Peyer's patch (tissue), 4 donors: ENCODE measurements at regions not wholly inside any gene's neighbourhood (a gene's known extent, or its start where the extent isn't known, plus 50 kb on each side); places are given as distances from the start of the nearest gene placed in this dataset.

Experiments
- CTCF ChIP-seq, 6 experiments: fragments of 450-650 bp in 4 of 6; fragments of 200-600 bp in 2 of 6; sonication (generic) in 1 of 6; IDR thresholded peaks; one replicate each; pipeline ENCODE4 v1.5.1; 2017 to 2019; ENCODE audit warnings: antibody characterized with exemption in 6 of 6, mild to moderate bottlenecking in 3 of 6, moderate library complexity in 1 of 6
- POLR2A ChIP-seq, 2 donors: fragments of 450-650 bp; IDR thresholded peaks; one replicate each; pipeline ENCODE4 v1.5.1; 2017; ENCODE audit warnings: antibody characterized with exemption in 2 of 2, mild to moderate bottlenecking in 2 of 2, moderate library complexity in 2 of 2

- TF ChIP-seq CTCF (IDR thresholded peaks at IDR 0.05) (no peak), POLR2A (IDR thresholded peaks at IDR 0.05) (no peak)
Measured at GRCh38 chr6:95856876-95857364, 158.9 kb upstream of the FUT9 start.
